NCI-H2171 (cell line): ENCODE measurements at regions not wholly inside any gene's neighbourhood (a gene's known extent, or its start where the extent isn't known, plus 50 kb on each side); places are given as distances from the start of the nearest gene placed in this dataset.

Source experiments
- DNase-seq: peaks from one replicate; lab custom pipeline; 2025; lab: John Stamatoyannopoulos, UW

DNA sequence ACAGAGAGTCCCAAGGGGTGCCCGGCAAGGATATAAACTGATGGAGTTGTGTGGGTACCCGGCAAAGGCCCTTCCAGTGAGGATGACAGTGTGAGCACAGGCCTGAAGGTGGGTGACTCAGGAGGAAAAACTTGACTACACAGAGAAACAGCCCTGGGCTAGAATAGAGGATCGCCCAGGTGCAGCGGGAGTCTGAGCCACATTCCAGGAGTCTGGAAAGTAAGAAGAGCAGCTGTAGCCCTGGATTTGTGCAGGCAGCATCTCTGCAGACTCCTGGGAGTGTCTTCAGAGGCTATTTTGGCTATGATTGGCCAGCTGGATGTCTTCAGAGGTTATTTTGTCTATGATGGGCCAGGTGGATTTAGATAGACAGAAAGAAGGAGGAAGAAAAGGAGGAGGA is 367.6 kb upstream of the MKI67 start:
- no peak for DNase-seq

DNA sequence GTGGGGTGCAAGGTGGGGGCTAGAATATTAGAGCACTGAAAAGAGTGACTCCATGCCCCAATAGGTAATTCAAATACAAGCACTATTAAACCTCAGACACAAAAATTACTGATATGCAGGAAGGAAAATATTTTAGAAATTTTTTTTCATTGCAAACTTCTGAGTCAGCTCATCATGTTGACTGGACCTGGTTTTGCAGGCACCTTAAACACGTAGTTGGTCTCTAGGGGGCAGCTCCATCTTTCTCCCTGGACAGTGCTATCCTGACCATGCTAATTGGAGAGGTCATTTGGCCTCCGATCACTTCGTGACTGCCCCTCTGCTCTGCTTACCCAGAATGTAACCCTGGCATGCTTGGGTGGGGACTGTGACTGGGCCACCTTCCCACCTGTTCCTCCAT is 368.4 kb upstream of the MKI67 start:
- DNase-seq = no peak

GRCh38 chr10:128497660-128498377 is 371.6 kb upstream of the MKI67 start:
- DNase-seq = no peak

- no peak for DNase-seq
These were observed 372.1 kb upstream of the MKI67 start for GRCh38 chr10:128498378-128498730.

- DNase-seq = peak; percentile 14
These were observed 372.5 kb upstream of the MKI67 start for GRCh38 chr10:128498746-128499145.

GRCh38 chr10:128499486-128499885 is 373.3 kb upstream of the MKI67 start:
- no peak for DNase-seq

- no peak for DNase-seq
These were observed 373.7 kb upstream of the MKI67 start for GRCh38 chr10:128499956-128500355.

GRCh38 chr10:128500642-128501041 is 374.4 kb upstream of the MKI67 start:
- no peak for DNase-seq

GRCh38 chr10:128505346-128505745 is 379.1 kb upstream of the MKI67 start:
- no peak for DNase-seq

GRCh38 chr10:128506423-128506822 is 380.2 kb upstream of the MKI67 start:
- DNase-seq = no peak

DNA sequence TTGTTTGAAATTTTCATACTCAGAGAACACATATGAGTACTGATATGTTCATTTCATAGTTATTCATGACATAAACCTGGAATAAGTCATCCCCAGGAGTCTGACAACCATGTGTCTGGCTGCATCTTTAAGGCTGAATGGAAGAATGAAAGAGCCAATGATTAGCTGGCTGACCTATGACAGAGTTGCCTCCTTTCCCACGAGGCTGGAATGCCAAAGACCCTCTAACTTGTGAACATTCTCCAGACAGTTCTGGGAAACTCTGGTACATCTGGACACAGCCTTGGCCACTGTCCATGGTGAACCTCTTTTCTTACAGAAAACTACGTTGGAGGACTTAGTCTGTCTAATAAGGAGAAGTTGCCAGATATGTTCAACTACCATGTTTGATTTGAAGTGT is 380.8 kb upstream of the MKI67 start:
- DNase-seq = no peak

DNA sequence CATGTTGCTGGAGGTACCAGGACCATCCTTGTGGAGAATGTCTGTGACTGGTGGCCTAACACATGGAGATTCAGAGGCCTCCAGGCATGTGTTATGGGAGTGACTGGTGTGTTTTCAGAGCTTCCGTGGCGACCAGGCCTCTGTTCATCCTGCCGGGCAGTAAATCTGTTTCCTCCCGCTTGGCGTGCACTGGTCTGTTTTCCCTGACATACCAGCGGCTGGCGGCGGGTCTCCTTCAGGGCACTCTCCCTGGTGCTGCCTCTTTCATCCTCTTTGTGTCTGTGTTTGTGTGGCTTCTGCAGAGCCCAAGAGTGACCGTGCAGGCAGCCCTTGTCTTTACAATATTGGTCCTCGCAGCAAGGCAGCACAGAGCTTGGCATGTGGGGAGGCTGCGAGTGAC is 385.1 kb upstream of the MKI67 start:
- DNase-seq = no peak

GRCh38 chr10:128512767-128513166 is 386.5 kb upstream of the MKI67 start:
- no peak for DNase-seq

DNA sequence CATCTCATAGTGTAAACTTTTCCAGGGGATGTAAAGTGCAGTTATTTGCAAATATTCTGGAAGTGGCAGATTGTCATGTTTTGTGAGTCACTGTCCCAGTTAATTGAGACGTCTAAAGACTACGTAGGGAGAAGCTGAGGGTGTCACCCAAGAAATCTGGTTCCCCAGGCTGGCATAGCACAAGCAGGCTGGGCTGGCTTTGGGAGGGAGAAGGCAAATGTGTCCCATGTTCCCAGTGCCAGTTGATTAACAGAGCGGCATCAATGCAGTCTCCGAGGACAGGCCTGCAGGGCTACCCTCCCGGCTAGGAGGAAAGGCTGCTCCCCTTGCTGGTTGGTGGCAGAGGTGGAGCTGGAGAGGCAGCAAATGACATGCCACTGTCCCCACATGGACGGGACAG is 388.3 kb upstream of the MKI67 start:
- DNase-seq = no peak

DNA sequence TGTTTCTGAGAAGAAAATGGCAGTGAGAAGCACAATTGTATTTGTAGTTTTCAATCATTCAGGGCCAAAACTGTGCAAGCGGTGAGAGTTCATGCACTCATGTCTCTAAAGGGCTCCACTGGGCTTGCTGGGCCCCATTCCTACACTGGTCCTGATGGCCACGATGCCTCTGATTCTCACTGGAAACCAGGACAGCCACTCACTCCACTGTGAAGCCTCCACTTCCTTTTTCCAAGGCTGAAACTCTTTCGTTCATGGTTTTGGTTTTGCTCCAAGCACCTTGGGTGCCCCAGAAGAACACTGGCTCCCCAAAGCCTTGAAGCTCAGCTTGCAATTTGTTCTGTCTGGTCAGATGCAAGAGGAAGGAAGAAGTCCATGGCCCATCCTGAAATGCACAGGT is 390.0 kb upstream of the MKI67 start:
- DNase-seq = no peak

- DNase-seq = no peak
These were observed 390.9 kb upstream of the MKI67 start for GRCh38 chr10:128517167-128517566.

DNA sequence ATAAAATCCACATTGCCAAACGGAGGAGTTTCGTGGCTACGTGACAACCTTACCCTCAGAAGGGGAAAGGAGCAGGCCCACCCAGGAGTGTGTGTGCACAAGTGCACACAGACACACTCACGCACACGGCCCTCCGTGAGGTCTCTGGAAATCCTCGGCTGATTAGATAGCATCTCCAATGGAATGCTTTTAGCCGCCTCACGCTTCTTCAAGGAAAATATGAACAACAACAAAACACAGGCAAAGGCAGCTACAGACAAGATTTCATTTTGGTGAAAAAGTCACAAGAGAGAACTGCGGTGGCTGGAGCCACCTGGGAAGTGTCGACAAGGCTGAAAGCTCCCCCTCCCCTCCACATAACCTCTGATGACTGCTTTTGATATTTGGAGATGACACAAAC is 391.8 kb upstream of the MKI67 start:
- DNase-seq = no peak

GRCh38 chr10:128519581-128519980 is 393.4 kb upstream of the MKI67 start:
- DNase-seq = no peak

GRCh38 chr10:128520211-128520815 is 394.1 kb upstream of the MKI67 start:
- no peak for DNase-seq

DNA sequence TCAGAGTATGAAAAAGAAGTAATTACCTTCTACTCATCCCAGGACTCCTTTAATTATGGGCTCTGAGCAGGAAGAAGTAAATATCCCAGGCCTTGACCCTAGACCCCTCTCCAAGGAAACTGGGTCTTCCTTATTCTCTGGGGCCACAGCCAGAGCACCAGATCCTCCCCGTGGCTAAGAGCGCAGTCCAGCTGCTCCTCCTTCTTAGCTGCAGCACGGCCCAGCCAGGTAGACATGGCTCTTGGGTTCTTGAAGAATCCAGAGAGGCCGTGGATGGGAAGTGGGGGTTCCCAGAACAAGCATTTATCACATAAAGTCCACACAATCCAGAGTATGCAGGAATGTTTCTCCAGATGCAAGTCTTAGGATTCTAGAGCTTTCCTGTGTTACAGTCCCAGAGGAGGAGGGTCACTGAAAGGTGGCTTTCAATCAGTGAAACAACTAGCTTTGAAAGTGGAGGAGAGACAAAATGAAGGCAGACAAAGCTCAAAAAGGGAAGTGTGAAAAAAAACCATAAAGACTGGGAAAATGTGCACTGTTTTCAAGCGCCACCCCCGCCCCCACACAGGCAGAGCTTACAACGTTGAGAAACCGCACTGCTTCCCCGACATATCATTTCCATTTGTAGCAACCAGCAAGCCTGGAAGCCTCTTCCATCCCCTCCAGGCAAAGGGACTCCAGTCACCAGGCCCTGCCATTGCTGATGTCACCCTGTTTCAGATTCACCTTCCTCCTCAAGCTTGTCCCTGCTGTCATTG is 396.5 kb upstream of the MKI67 start:
- DNase-seq = no peak

DNA sequence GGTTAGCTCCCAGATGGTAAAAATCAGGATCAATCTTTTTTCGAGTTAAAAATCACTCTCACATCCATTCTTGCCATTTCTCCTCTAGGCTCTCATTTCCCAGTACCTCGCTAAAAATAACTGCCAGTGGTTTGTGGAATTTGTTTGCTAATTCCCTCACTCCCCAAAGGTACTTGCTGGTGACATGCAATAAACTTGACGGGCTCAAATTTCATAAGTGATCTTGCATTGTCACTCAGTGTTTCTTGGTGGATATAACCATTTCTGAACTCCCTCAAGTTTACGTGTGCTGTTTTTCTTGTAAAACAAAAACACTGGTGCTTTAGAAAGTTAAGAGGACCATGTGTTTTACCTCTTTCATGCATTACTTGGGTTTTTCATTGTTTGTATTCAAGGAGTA is 399.2 kb upstream of the MKI67 start:
- DNase-seq = no peak

DNA sequence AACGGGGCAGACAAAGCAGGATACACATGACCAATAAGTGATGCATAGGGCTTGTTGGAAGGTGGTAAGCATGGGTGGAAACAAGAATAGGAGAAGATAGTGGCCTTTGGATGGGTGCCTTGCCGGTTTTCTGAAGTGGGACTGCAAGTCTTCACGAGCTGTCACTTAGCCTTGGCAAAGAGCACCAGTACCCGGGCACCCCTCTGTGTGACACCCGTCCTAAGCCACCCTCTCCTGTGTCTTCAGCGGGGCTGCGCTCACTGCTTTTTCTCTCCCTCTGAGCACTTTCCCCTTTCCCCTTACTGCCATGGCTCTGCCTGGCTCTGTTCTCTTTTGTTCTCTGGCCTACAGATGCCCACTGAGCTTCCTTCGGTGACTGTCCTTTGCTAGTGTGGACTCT is 399.7 kb upstream of the MKI67 start:
- no peak for DNase-seq

DNA sequence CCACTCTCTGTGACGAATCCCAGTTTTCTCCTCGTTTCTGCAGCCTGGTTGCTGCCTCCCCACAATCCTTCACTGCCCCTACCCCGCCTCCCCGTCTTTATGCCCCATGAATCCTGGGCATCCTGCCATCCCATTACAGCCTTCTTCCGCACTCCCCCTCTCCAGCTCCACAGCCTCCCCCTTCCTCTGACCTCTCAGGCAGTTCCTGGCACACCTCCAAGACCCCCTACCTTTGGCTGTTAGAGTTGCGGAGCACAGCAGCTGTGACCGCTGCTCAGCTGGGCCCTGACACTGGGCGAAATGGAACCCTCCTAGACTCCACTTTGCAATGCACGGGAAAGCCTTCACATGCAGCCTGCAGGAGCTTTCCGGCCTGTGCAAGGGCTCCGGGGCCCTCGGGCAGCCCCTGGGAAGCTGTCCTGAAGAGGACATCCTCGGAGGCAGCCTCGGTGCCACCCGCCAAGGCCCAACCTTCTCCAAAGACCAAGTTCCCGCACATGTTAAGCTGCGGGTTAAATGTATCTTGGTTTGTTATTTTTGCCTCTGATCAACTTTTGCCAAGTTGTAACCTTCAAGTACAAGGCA is 400.7 kb upstream of the MKI67 start:
- peak; percentile 87 for DNase-seq
